Thymus (tissue), 11 donors: ENCODE measurements at regions not wholly inside any gene's neighbourhood (a gene's known extent, or its start where the extent isn't known, plus 50 kb on each side); places are given as distances from the start of the nearest gene placed in this dataset.

Source experiments
- DNase-seq, 9 donors: peaks; one replicate each; pipeline ENCODE4 v3.0.0-alpha.2; 2013; ENCODE audit warnings: low spot score in 9 of 9, low read depth in 6 of 9, missing footprints in 1 of 9
- H3K27ac ChIP-seq, 2 donors: one replicate each; pipeline ENCODE4 v1.5.1; 2013; ENCODE audit warnings: control low read depth in 1 of 2, low read depth in 1 of 2, low read length in 1 of 2, mild to moderate bottlenecking in 1 of 2, moderate library complexity in 1 of 2
- H3K27me3 ChIP-seq, 2 donors: one replicate each; pipeline ENCODE4 v1.5.1; 2013; ENCODE audit warnings: low read length in 1 of 2; ENCODE audit not compliant: control insufficient read depth in 2 of 2, insufficient read depth in 1 of 2
- H3K36me3 ChIP-seq, 2 donors: one replicate each; pipeline ENCODE4 v1.5.1; 2013; ENCODE audit warnings: low read length in 1 of 2, mild to moderate bottlenecking in 1 of 2, moderate library complexity in 1 of 2; ENCODE audit not compliant: control insufficient read depth in 2 of 2, insufficient read depth in 2 of 2
- H3K4me1 ChIP-seq, 2 donors: one replicate each; pipeline ENCODE4 v1.5.1; 2013; ENCODE audit warnings: low read length in 2 of 2; ENCODE audit not compliant: control insufficient read depth in 2 of 2, insufficient read depth in 2 of 2
- H3K4me3 ChIP-seq, 2 donors: one replicate each; pipeline ENCODE4 v1.5.1; 2013; ENCODE audit warnings: low read length in 2 of 2, control low read depth in 1 of 2, mild to moderate bottlenecking in 1 of 2
- H3K9me3 ChIP-seq, 2 donors: one replicate each; pipeline ENCODE4 v1.5.1; 2013; ENCODE audit warnings: low read length in 1 of 2, mild to moderate bottlenecking in 1 of 2; ENCODE audit not compliant: control insufficient read depth in 2 of 2, insufficient read depth in 1 of 2
- WGBS: extraction: QIAGEN DNeasy Blood & Tissue Kit; methylation state at CpG from one replicate; pipeline ENCODE4 v1.1.7; 2013; 5-methylcytosine and 5-hydroxymethylcytosine counted together
- donor health status: healthy.

GRCh38 chr4:35993606-35994005 lies 250.7 kb downstream of the ARAP2 start:
- 85% methylated on average over 2 of the region's 2 CpGs for WGBS
- no peaks in the 10 kb centered on the region for H3K36me3 ChIP-seq
- DNase-seq: no peak
- no peak overlapping the region for H3K27ac ChIP-seq
- no peaks in the 10 kb centered on the region for H3K27me3 ChIP-seq
- H3K4me3 ChIP-seq: no peak overlapping the region
- no peaks in the 10 kb centered on the region for H3K9me3 ChIP-seq
- H3K4me1 ChIP-seq: no peaks in the 10 kb centered on the region

- Histone ChIP-seq H3K36me3 (no peaks in the 10 kb centered on the region), H3K4me1 (no peaks in the 10 kb centered on the region), H3K27ac (no peak overlapping the region), H3K9me3 (no peaks in the 10 kb centered on the region), H3K27me3 (no peaks in the 10 kb centered on the region), H3K4me3 (no peak overlapping the region)
- no peak for DNase-seq
- 94% methylated on average over 3 of the region's 3 CpGs for WGBS
Observed at GRCh38 chr4:36000941-36001557, 243.3 kb downstream of the ARAP2 start.

GRCh38 chr4:36003051-36003450 lies 241.3 kb downstream of the ARAP2 start:
- Histone ChIP-seq H3K4me1 (no peaks in the 10 kb centered on the region), H3K27ac (no peak overlapping the region), H3K36me3 (no peaks in the 10 kb centered on the region), H3K27me3 (no peaks in the 10 kb centered on the region), H3K9me3 (no peaks in the 10 kb centered on the region), H3K4me3 (no peak overlapping the region)
- DNase-seq: no peak
- 99% methylated on average over 12 of the region's 12 CpGs for WGBS

- WGBS: 94% methylated on average over 2 of the region's 2 CpGs
Observed at GRCh38 chr4:36004204-36004851, 240.0 kb downstream of the ARAP2 start.

GRCh38 chr4:36006226-36006625 lies 238.1 kb downstream of the ARAP2 start:
- Histone ChIP-seq H3K9me3 (no peaks in the 10 kb centered on the region), H3K36me3 (no peaks in the 10 kb centered on the region), H3K27ac (no peak overlapping the region), H3K4me3 (no peak overlapping the region), H3K4me1 (no peaks in the 10 kb centered on the region), H3K27me3 (no peaks in the 10 kb centered on the region)
- DNase-seq: no peak
- WGBS: 96% methylated on average over 5 of the region's 5 CpGs

More at GRCh38 chr4:36004204-36004851, 240.0 kb downstream of the ARAP2 start:
- Histone ChIP-seq H3K27me3 (no peaks in the 10 kb centered on the region), H3K4me1 (no peaks in the 10 kb centered on the region), H3K4me3 (no peak overlapping the region), H3K9me3 (no peaks in the 10 kb centered on the region), H3K36me3 (no peaks in the 10 kb centered on the region), H3K27ac (no peak overlapping the region)
- no peak for DNase-seq

GRCh38 chr4:36010397-36010929 lies 233.9 kb downstream of the ARAP2 start:
- H3K4me3 ChIP-seq: no peak overlapping the region
- H3K27me3 ChIP-seq: no peaks in the 10 kb centered on the region
- no peak overlapping the region for H3K27ac ChIP-seq
- no peak for DNase-seq
- WGBS: 98% methylated on average over 4 of the region's 4 CpGs
- H3K4me1 ChIP-seq: no peaks in the 10 kb centered on the region
- no peaks in the 10 kb centered on the region for H3K9me3 ChIP-seq
- no peaks in the 10 kb centered on the region for H3K36me3 ChIP-seq

GRCh38 chr4:36011381-36011780 lies 232.9 kb downstream of the ARAP2 start:
- DNase-seq: no peak
- no peaks in the 10 kb centered on the region for H3K4me1 ChIP-seq

GRCh38 chr4:36012503-36012902 lies 231.8 kb downstream of the ARAP2 start:
- no peak overlapping the region for H3K27ac ChIP-seq
- no peak overlapping the region for H3K4me3 ChIP-seq
- H3K9me3 ChIP-seq: no peaks in the 10 kb centered on the region
- no peaks in the 10 kb centered on the region for H3K36me3 ChIP-seq
- no peaks in the 10 kb centered on the region for H3K27me3 ChIP-seq
- 94% methylated on average over 3 of the region's 3 CpGs for WGBS
- H3K4me1 ChIP-seq: no peaks in the 10 kb centered on the region
- DNase-seq: no peak

More at GRCh38 chr4:36011381-36011780, 232.9 kb downstream of the ARAP2 start:
- Histone ChIP-seq H3K27me3 (no peaks in the 10 kb centered on the region), H3K36me3 (no peaks in the 10 kb centered on the region), H3K27ac (no peak overlapping the region), H3K4me3 (no peak overlapping the region), H3K9me3 (no peaks in the 10 kb centered on the region)

- no peak for DNase-seq
- H3K36me3 ChIP-seq: no peaks in the 10 kb centered on the region
- no peak overlapping the region for H3K4me3 ChIP-seq
- H3K27ac ChIP-seq: no peak overlapping the region
- H3K9me3 ChIP-seq: no peaks in the 10 kb centered on the region
- WGBS: 96% methylated on average over 5 of the region's 5 CpGs
- H3K27me3 ChIP-seq: no peaks in the 10 kb centered on the region
- H3K4me1 ChIP-seq: no peaks in the 10 kb centered on the region
Observed at GRCh38 chr4:36013206-36013605, 231.1 kb downstream of the ARAP2 start.
